Urothelium cell line (cell line): ENCODE measurements at regions not wholly inside any gene's neighbourhood (a gene's known extent, or its start where the extent isn't known, plus 50 kb on each side); places are given as distances from the start of the nearest gene placed in this dataset.

Experiments
- DNase-seq: peaks from one replicate; pipeline ENCODE4 v3.0.0; 2011; ENCODE audit warnings: low spot score, mixed read lengths
- FAIRE-seq: peaks from 2 replicates; lab custom pipeline; 2011; peaks lifted over from hg19 to GRCh38; lab: Jason Lieb, UNC

DNA sequence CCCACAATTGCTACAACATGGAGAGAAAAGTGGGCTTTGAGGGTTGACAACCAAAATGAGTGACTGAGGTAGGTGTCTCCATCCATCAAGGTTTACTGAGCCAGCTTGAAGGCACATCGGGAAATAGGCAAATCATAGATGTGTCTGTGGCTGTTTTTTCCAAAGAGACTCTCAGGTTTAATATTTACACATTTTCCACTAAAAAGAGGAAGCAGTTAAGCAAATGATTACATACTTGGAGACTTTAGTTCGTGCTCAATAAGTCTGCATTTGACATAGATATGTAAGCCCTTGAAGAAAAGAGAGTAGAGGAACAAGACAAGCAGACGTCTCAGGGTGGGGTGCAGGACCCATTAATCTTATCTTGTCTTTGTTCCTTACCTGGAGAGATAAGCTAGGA is 148.9 kb upstream of the COX10 start:
- no peak for FAIRE-seq
- DNase-seq = no peak

DNA sequence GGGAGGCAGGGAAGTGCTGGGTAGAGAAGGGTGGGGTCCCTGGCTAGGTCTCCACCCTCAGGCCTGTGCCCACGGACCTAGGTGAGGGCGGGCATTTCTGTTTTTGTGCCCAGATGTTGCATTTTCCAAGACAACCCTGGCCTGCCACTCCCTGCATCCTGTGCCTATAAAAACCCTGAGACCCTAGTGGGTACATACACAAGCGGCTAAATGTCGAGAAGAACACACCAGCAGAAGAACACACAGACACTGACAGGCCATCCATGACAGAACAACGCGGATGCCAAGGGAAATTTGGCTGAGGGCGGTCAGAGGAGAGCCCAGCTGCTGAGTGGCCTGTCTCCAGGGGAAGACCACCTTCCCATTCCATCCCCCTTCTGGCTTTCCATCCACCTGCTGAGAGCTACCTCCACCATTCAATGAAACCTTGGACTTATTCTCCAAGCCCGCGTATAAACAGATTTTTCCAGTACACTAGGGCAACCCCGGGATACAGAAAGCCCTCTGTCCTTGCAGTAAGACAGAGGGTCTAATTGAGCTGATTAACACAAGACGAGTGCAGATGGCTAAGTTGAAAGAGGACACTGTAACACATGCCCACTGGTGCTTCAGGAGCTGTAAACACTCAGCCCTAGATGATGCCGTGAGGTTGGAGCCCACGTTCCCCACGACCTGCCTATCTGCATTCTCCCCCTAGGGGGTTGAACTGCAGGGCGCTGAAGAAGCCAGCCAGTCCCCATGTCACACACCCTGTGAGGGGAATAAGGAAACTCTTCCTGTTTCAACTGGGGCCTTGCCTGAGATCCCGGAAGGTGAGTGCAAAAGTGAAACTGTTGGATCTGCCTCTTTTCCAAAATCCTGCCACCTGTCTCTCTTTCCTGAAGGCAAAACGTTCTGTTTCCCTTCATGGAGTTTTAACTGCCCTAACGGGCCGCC is 147.2 kb upstream of the COX10 start:
- no peak for FAIRE-seq
- DNase-seq = no peak

DNA sequence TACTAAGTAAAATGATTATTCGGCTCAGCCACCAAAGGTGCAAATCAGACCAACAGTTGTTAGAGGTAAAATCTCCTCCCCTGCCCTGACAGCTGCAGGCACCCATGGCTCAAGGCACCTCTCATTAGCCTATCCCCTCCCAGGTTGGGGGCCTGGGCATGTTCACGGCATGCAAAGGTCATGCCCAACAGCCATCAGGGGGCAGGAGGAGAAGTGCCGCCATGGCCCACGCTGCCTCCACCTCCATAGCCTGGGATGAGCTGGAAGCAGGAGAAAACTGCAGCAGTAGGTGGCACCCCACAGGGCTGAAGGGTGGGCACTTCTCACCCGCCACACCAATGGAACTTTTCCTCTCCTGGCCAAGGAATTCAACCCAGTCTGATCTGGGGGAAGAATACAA is 146.4 kb upstream of the COX10 start:
- DNase-seq (no peak), FAIRE-seq (no peak)

DNA sequence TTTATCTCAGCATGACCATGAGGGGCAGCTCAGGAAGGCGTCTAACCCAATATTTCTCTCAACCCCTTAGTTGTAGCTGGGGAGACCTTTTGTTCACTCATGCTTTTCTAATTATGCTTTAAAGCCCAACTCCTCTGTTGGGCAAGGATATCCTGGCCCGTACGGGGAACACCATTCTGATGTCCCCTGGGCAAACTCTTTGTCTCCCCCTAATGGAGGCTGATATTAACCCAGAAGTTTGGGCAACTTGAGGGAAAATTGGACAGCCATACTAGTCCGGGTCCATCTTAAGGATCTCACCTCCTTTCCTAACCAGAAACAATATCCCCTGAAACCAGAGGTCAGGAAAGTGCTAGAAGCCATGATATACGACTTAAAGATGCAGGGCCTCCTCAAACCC is 143.7 kb upstream of the COX10 start:
- no peak for DNase-seq
- no peak for FAIRE-seq

DNA sequence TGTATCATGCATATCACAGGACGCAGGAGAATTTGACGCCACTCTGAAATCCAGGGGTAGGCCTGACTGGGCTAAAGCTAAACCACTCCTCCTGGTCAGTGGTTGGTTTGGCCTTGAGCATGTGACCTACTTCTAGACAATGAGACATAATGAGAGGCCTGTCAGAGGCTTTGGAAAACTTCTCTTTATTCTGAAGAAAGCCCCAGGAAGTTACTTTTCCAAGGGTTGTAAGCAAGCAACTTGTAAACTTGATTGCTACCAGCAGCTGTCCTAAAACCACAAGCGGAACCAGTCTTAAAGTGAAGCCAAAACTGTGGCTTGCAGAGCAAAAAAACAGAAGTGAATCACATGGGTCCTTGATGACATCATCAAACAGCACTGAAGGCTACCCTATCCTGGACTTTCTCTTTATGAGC is 138.2 kb upstream of the COX10 start:
- DNase-seq = no peak

DNA sequence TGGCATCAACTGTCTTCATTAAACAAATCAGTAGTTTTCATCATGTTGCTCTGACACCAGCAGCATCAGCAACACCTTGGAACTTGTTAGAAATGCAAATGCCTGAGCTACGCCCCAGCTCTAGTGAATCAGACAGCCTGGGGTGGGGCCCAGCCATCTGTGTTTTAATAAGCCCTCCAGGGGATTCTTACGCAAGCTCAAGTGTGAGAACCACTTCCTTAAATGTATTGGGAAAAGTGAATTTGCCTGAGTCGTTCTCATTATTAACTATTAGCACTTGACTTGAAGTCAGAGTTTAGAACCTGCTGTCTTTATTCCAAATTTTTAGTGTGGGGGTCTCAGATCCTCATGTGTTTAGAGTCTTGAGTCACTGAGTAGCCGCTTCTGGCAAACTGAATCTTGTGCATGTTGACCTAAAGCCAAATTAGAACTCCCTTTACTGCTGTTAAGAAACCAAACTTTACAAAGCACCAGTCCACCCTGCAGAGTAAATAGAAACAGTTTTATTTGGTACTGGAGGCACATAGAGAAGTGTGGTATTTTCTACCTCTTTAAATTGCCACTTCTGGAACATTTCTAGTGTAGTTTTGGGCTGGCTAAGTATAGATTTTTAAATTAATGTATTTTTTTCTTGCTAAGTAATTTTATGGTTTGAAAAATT is 137.4 kb upstream of the COX10 start:
- FAIRE-seq (no peak), DNase-seq (no peak)

More for the DNA sequence above, 138.2 kb upstream of the COX10 start:
- FAIRE-seq = no peak

DNA sequence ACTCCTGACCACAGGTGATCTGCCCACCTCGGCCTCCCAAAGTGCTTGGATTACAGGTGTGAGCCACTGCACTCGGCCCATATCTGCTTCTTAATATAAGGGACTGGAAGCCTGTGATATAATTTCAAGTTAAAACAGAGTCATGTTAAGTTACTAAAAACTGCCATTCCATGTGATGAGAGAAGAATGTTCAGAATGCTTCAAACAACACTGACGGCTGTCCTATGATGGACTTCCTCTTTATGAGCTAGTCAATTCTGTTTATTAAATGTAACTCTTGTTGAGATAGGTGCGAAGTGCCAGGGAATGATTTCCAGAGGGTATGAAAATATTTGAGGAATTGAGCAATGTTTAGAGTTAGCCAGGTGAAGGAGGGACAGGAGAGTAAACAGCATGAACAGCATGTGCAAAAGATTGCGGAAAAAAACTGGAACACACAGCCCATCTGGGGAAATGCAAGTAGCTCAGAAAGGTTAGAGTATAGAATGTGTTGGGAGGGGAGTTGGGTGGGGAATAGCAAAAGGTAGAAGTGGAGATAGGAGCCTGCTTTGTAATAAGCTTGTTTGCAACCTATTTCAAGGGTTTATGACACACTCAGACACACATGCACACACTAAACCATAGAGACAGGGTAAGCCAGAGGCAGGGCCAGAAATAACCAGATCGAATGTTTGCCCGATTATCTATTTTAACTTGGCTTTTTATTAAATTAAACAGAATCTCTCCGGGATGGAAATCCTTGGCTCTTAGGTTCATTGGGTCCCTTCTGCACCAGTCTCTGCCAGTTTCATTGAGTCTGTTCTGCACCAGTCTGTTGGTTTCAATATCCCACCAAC is 135.6 kb upstream of the COX10 start:
- DNase-seq (no peak), FAIRE-seq (no peak)

DNA sequence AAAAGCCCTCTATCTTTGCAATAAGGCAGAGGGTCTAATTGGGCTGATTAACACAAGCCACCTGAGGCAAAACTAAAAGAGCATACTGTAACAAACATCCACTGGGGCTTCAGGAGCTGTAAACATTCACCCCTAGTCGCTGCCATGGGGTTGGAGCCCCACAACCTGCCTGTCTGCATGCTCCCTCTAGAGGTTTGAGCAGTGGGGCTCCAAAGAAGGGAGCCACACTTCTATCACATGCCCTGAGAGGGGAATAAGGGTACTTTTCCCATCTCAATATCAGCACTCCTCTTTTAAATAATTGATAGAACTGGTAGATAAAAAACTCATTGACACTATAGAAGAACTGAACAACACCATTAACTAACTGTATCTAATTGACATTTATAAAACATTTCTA is 130.1 kb upstream of the COX10 start:
- FAIRE-seq = no peak
- no peak for DNase-seq

DNA sequence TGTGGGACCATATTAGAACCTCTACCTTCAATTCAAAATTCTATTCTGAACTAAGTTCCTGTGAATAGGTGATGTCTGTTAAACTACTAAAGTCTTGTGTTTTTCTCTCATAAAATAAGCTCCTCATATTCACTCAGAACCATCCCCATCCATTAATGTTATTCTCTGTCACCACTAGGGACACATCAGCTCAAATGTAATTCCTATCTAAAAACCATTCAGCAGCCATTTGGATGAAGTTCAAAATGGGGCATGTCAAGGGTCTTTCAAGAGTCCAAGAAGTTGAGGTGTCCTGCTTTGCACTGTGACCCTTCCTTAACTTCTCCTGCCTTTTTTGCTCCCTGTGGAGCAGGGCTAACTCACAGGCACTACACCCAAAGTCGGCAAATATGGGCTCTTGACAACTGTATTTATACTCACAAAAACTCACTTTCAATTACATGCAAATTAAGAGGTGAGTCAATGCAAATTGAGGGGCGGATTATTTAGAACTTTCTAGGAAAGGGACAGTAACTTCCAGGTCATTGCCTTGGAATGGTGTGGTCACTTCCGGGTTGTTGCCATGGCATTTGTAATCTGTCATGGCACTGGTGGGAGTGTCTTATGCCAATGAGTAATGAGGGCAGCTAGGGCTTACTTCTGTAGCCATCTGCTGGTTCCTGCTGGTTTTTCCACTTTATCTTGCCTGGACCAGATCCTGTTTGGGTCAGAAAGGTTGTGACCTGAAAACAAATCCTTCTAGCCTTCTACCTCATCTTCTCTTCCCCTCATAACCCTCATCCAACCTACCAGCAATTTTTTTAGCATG is 128.2 kb upstream of the COX10 start:
- FAIRE-seq = no peak
- peak; percentile 4 for DNase-seq

DNA sequence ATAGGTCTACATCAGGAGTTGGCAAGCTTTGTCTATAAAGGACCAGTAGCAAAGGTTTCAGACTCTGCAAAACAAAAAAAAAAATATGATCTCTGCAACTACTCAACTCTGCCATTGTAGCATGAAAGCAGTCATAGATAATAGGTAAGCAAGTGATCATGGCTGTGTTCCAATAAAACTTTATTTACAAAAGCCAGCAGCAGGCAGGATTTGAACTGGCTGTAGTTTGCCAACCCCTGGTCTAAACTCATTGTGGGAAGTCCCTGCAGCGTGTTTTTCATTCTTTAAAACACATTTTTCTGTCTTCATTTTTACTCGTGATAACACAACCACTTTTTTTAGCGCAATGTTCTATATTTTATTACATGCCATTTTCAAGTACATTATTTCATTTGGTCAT is 127.5 kb upstream of the COX10 start:
- DNase-seq = no peak
- FAIRE-seq = no peak

DNA sequence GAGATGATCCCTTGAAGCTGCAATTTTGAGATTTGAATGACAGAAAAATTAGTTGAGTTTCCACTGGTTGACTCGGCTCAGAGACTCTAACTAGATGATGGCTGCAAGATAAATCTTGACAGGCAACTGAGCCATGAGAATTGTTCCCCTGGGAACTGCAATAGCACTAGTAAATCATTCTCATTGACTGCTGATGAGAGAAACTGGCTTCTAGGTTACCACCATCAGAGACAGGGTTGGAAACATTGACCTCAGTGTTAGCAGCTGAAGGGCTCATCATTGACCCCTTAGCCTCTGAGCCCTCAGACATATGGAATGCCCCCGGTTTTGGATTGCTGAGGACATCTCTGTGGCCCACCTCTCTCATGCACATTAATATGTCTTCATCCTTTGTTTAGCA is 125.4 kb upstream of the COX10 start:
- FAIRE-seq (no peak), DNase-seq (no peak)

DNA sequence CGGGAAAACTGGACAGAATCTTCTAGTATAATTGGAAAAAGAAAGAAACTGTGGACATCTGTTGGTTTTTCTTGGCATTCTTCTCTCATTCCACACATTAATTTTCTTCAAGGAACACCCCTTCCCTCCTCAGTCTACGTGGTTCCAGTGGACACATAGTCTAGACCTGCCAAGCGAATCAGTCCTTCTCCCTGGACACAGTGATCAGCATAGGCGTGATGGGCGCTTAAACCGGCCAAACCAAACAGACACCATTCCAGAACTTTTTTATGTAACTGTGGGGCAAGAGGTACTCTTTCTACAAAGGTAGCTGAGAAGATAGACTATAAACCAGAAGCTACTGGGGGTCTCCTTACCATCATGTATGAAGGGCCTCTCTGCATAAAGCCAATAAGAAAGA is 121.8 kb upstream of the COX10 start:
- FAIRE-seq (no peak), DNase-seq (no peak)

DNA sequence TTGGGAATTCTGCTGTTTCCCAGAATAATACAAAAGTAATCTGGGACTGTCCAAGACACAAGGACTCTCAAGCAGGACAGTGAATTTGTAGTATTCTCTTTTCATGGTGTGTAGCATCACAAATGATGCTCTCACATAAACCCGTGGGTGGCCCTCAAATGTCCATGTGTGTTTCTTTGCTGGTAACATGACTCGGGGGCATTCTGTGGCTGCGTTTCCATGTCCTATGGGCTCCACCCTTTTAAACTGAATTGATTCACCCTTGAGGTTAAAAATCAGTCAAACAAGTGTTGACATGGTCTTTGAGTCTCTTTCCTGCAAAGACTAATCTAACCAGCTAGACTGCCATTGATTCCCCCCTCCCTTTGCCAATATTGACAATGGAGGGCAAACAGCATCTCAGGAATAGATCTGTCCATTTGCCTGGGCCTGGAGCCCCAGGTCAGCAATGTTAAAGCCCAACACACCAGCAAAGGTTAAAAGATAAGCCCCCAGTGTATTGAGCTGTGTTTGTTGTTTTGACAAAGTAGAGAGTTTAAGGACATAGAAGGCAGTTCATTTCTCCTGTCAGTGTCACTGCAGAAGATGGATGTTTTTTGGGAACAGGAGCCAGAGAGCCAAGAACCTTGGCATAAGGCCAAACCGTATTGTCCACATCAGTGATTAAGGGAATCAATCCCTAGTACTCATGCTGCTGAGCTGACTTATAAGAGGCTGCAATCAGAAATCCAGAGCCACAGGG is 117.1 kb upstream of the COX10 start:
- FAIRE-seq = no peak

DNA sequence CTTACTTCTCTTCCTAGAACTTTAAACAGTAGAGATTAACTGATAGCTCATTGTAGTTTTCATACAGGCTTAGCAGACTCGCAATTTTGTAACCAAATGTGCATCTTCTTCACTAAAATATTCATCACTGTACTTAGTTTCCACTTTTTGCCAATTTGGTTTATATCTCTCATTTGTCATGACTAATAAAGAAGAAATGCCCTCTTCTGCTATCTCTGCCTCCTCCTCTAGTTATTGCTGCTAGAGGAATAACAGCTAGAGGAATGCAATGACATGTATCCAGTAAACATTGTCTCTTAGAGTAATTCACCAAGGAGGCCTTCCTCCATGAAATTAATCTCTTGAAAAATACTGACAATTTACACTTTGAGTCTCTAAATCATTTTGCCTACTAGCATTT is 115.5 kb upstream of the COX10 start:
- FAIRE-seq = no peak
- DNase-seq = no peak

More for the DNA sequence above, 117.1 kb upstream of the COX10 start:
- no peak for DNase-seq

DNA sequence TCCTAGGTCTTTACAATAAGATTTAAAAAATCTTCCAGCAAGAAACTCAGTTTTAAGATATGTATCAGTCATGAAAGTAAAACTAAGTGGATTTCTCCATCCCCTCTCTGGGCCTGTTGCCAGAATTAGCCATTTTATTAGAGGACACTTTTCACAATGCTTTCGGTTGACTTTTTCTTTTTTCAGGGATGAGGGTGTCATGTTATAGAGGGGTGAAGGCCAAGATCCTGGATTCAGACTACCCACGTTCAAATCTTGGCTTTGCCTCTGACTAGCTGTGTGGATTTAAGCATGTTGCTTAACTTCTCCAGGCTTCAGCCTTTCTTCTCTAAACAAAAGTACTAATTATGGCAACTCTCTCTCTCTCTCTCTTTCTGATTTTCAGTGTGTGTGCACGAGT is 111.7 kb upstream of the COX10 start:
- DNase-seq (no peak), FAIRE-seq (no peak)

DNA sequence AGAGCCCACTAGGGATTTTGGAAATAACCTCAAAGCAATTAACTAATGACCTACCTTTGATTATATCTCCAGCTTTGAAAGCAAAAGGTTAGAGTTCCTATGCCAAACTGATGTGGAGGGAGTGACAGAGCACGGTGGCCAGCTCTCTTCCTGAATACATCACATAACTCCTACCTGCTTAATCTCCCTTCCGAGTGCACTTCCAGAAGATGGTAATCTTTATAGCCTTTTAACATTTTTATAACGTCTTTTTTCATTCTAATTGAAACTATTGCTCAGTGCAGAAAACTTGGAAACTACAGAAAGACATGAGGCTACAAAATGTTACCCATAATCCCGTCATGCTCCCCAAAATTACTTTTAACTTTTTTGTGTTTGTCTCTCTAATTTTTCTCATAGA is 110.5 kb upstream of the COX10 start:
- DNase-seq (no peak), FAIRE-seq (no peak)

DNA sequence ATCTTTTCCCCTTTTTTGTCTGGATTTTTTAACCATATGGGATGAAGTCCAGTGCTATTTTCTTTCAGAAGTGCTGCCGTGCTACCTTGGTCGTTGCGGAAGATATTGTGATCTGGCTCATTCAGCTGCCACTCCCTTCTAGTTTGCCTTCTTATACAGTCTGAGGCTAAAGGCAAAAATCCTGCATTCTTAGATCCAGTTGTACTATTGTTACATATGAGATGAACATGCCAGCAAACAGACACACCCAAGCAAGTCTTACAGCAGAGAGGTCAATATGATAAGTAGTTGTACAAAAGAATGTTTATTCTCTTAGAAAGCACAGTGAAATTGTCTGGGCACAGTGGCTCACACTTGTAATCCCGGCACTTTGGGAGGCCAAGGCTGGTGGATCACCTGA is 108.0 kb upstream of the COX10 start:
- FAIRE-seq (no peak), DNase-seq (no peak)

DNA sequence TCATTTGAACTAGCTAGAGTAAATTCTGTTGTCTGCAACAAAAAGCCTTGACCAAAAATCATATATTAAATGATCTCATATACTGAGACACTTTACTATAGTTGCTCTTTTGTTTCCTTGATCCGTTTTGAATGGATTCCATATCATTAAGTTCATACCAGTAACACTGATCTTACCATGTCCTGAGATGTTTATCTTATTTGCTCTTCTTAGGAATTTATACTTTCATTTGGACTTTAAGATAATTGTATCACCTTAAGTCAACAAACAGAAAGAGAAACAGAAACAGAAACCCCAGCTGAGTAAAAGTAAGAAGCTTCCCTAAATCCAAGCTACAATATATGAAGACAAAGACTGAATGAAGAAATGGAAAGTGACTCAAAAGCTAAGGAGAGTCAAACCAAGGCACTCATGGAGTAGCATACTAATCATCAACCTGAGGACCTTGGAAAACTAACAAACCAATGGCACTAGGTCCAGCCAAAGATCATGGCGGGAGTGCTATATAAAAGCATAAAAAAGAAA is 106.5 kb upstream of the COX10 start:
- no peak for DNase-seq
- no peak for FAIRE-seq

DNA sequence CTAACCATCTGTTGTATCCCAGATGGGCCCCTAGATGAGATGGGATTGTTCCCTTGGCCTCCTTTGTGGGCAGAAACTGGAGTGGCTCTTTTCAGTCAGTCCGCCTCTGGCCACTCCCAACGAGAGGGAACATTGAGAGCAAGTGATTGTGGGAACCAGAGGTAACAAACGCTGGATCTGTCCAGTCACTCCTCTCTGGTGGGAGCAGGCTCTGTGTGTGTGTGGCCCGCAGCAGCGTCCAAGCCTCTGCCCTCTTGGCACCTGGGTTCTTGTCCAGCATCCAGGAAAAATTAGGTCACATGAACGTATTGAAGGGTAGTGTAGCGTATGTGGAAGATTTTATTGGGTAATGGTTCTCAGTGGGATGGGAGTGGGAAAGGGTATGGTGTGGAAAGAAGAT is 101.9 kb upstream of the COX10 start:
- FAIRE-seq (no peak), DNase-seq (no peak)

DNA sequence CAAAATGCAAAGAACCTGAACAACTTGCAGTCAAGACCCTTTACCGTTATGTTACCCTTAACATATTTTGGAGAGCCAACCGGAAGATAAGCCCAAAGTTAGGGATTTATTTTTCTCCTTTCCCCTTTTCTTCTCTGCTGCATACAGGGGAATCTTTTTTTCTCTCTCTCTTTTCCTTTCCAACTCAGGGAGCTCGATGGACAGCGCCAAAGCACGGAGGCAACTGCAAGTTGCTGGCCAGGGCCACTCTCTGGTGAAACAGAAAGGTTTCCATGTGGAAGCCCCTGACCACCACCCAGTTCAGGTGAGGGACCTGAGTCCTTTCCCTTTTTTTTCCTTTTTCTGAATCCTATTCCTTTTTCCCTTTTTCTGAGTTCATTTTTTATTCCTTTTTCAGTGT is 98.8 kb upstream of the COX10 start:
- no peak for FAIRE-seq

More for the DNA sequence above, 98.8 kb upstream of the COX10 start:
- no peak for DNase-seq
